Testis (tissue), 2 donors: ENCODE measurements at regions not wholly inside any gene's neighbourhood (a gene's known extent, or its start where the extent isn't known, plus 50 kb on each side); places are given as distances from the start of the nearest gene placed in this dataset.

ENCODE experiments used
- DNase-seq: peaks from one replicate; pipeline ENCODE4 v3.0.0-alpha.2; 2019
- H3K27ac ChIP-seq, 2 donors: fragments of 200-600 bp; sonication (generic); one replicate each; pipeline ENCODE4 v1.5.1; 2019
- H3K27me3 ChIP-seq: fragments of 200-600 bp; sonication (generic); one replicate; pipeline ENCODE4 v1.5.1; 2019
- H3K36me3 ChIP-seq: fragments of 200-600 bp; sonication (generic); one replicate; pipeline ENCODE4 v1.5.1; 2017; ENCODE audit warnings: low read depth; ENCODE audit errors: missing control alignments
- H3K4me1 ChIP-seq: fragments of 200-600 bp; sonication (generic); one replicate; pipeline ENCODE4 v1.5.1; 2019
- H3K4me3 ChIP-seq, 2 donors: fragments of 200-600 bp; sonication (generic); one replicate each; pipeline ENCODE4 v1.5.1; 2017 to 2019
- H3K9me3 ChIP-seq: fragments of 200-600 bp; sonication (generic); one replicate; pipeline ENCODE4 v1.5.1; 2017
- CTCF ChIP-seq, 3 experiments: fragments of 450-650 bp in 2 of 3; fragments of 200-600 bp in 1 of 3; sonication (generic) in 1 of 3; IDR thresholded peaks; one replicate each; pipeline ENCODE4 v1.5.1; 2016 to 2019; ENCODE audit warnings: antibody characterized with exemption in 3 of 3, mild to moderate bottlenecking in 2 of 3, moderate library complexity in 1 of 3
- POLR2A ChIP-seq: fragments of 450-650 bp; IDR thresholded peaks from one replicate; pipeline ENCODE4 v1.6.1; 2017; ENCODE audit warnings: antibody characterized with exemption, mild to moderate bottlenecking, moderate library complexity
- WGBS, 2 donors: methylation state at CpG; one replicate each; pipeline ENCODE4 v1.1.5; 2018; 5-methylcytosine and 5-hydroxymethylcytosine counted together
- intact Hi-C: fragments of 100-400 bp; cut with DNase I; formaldehyde crosslinking; loops from one replicate; pipeline ENCODE4 v1.15.1; 2023; ENCODE audit warnings: low total_unique reads

DNA sequence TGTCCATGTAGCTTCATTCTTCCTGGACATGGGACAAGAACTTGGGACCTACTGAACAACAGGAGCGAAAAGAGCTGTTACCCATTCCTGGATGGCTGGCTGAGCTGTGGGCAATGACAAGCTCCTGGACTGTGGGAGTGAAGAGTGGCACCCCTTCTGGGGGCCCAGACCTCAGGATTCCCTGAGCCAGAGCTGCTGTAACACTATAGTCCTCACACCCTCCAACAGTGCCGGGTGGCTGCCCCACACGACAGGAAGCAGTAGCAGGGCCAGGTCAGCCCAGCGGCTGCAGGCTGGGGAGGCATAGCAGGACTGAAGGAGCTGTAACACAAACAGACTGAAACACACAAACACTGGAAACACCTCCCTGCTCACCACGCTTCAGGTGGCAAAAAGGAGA is 169.7 kb upstream of the IRX2 start:
- H3K9me3 ChIP-seq, result no peaks in the 10 kb centered on the region
- no peaks in the 10 kb centered on the region for H3K27me3 ChIP-seq
- H3K27ac ChIP-seq, result no peak overlapping the region
- intact Hi-C loops, result no loop called here
- H3K36me3 ChIP-seq, result no peaks in the 10 kb centered on the region
- no peak overlapping the region for H3K4me3 ChIP-seq
- TF ChIP-seq POLR2A (no peak), CTCF (IDR thresholded peaks at IDR 0.05) (no peak)
- WGBS, 2 donors, result 90 to 100% methylated on average over 4 to 5 of the region's 5 CpGs
- no peaks in the 10 kb centered on the region for H3K4me1 ChIP-seq
- no peak for DNase-seq

GRCh38 chr5:2920312-2920711 is 168.8 kb upstream of the IRX2 start:
- Histone ChIP-seq H3K9me3 (no peaks in the 10 kb centered on the region), H3K36me3 (no peaks in the 10 kb centered on the region), H3K27me3 (no peaks in the 10 kb centered on the region), H3K27ac (no peak overlapping the region), H3K4me3 (no peak overlapping the region), H3K4me1 (no peaks in the 10 kb centered on the region)
- no peak for TF ChIP-seq CTCF (IDR thresholded peaks at IDR 0.05)
- TF ChIP-seq POLR2A, result no peak
- 85 to 88% methylated on average over 4 to 5 of the region's 5 CpGs for WGBS, 2 donors
- intact Hi-C loops, result no loop called here
- no peak for DNase-seq

GRCh38 chr5:2919310-2920018 is 168.0 kb upstream of the IRX2 start:
- WGBS, 2 donors, result 85% methylated on average over 7 to 11 of the region's 11 CpGs
- Histone ChIP-seq H3K27me3 (no peaks in the 10 kb centered on the region), H3K9me3 (no peaks in the 10 kb centered on the region), H3K4me1 (no peaks in the 10 kb centered on the region), H3K4me3 (no peak overlapping the region), H3K36me3 (no peaks in the 10 kb centered on the region), H3K27ac (no peak overlapping the region)
- TF ChIP-seq POLR2A (no peak), CTCF (IDR thresholded peaks at IDR 0.05) (no peak)
- intact Hi-C loops, result no loop called here
- no peak for DNase-seq

DNA sequence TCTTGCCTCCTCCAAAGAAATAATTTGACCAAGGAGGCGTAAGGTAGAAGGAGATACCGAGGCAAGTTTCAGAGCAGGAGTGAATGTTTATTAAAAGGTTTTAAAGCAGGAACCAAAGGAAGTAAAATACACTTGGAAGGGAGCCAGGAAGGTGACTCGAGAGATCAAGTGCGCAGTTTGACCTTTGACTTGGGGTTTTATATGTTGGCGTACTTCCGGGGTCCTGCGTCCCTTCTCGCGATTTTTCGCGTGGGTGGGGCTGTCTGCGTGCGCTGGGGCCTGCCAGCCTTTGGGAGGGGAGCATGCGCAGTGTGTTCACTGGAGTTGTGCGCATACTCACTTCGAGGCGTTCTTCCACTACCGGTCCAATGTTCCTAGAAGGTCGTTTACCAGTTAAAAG is 166.0 kb upstream of the IRX2 start:
- TF ChIP-seq CTCF (IDR thresholded peaks at IDR 0.05), result no peak
- no peak for TF ChIP-seq POLR2A
- Histone ChIP-seq H3K36me3 (no peaks in the 10 kb centered on the region), H3K27me3 (no peaks in the 10 kb centered on the region), H3K4me1 (no peaks in the 10 kb centered on the region), H3K9me3 (no peaks in the 10 kb centered on the region), H3K4me3 (peak overlapping the region; percentile 48 to 51), H3K27ac (no peak overlapping the region)
- intact Hi-C loops, result no loop called here
- 71 to 79% methylated on average over 19 of the region's 19 CpGs for WGBS, 2 donors
- peak; percentile 84 for DNase-seq

- 66 to 72% methylated on average over 16 of the region's 16 CpGs for WGBS, 2 donors
- peak overlapping the region; percentile 48 to 51 for H3K4me3 ChIP-seq
- H3K27me3 ChIP-seq, result no peaks in the 10 kb centered on the region
- H3K9me3 ChIP-seq, result no peaks in the 10 kb centered on the region
- TF ChIP-seq POLR2A, result no peak
- DNase-seq, result peak; percentile 24
- H3K4me1 ChIP-seq, result no peaks in the 10 kb centered on the region
- intact Hi-C loops, result no loop called here
- no peak overlapping the region for H3K27ac ChIP-seq
- H3K36me3 ChIP-seq, result no peaks in the 10 kb centered on the region
These were observed 165.6 kb upstream of the IRX2 start for GRCh38 chr5:2917093-2917492.
